GM19463 (cell line): ENCODE measurements at regions not wholly inside any gene's neighbourhood (a gene's known extent, or its start where the extent isn't known, plus 50 kb on each side); places are given as distances from the start of the nearest gene placed in this dataset.
"Not testable (repeated sequence)": the region's sequence is repeated elsewhere in the genome, so short reads cannot be mapped to it uniquely, and the experiment has no call there.

Experiments used
- ATAC-seq: cut with Tn5 transposase; IDR thresholded peaks from one replicate; pipeline ENCODE4 v1.9.1; 2021; ENCODE audit warnings: mild to moderate bottlenecking, moderate library complexity; ENCODE audit not compliant: unreplicated experiment

- not testable (repeated sequence) for ATAC-seq
Observed at GRCh38 chr4:75192182-75192581, 259.3 kb downstream of the PARM1 start.

GRCh38 chr4:75189711-75190335 lies 256.9 kb downstream of the PARM1 start:
- no peak for ATAC-seq

DNA sequence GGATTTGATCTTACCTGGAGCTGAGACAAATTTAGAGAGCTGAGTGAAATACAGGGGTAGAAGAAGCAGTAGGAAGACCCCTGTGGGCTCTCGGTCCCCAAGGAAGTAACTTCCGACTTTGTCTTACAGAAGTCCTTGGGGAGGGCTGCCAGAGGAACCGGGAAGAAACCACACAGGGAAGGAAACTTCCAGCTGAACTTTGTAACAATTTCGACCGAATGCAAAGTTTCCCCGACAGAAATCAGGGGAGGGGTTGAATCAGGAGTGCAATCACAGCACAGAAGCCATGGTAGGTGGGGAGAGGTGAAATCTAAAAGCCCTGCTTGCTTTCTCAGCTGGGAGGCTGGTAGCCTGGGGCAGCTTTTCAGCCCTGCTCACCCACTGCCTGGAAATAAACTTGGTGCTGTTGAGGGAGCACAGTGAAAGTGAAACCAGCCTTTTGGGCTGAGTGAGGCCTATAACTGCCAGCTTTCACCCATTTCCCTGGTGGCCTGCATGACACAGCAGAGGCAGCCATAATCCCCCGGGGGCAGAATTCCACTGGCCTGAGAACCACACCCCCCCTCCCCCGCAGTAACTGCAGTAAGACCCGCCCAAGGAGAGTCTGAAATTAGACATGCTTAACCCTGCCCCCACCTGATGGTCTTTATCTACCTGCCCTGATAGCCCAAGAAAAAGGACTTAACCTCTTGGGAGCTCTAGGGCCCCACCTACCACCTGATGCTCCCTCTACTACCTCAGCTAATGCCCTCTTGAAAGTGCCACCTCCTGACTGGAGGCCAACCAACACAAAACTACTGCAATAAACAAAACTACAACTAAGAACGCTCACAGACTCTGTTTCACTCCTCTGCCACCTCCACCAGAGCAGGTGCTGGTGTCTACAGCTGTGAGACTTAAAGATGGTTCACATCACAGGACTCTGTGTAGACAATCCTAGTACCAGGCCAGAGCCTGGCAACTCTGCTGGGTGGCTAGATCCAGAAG lies 248.2 kb downstream of the PARM1 start:
- peak; percentile 94 for ATAC-seq

- no peak for ATAC-seq
Observed at GRCh38 chr4:75180217-75180616, 247.3 kb downstream of the PARM1 start.

- ATAC-seq = no peak
Observed at GRCh38 chr4:75179510-75179909, 246.6 kb downstream of the PARM1 start.

- peak; percentile 94 for ATAC-seq
Observed at GRCh38 chr4:75172551-75172950, 239.6 kb downstream of the PARM1 start.

GRCh38 chr4:75169427-75169826 lies 236.5 kb downstream of the PARM1 start:
- ATAC-seq = no peak

DNA sequence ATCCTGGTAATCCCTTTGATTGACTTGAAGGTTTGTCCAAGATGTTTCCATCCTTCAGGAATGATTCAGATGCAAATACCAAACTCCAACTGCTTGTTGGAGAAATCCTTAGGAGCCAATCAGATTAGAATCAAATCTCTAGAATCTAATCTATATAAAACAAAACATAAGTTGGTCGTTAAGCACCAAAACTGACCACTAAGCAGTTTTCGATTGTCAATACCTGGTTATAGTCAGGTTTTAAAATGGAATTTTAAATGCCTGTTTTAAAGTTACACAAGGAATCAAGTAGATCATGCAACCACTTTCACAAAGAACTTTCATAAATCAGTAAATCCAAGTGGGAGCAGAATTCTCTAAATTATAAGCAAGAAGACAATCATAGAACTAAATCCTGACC lies 236.1 kb downstream of the PARM1 start:
- no peak for ATAC-seq

DNA sequence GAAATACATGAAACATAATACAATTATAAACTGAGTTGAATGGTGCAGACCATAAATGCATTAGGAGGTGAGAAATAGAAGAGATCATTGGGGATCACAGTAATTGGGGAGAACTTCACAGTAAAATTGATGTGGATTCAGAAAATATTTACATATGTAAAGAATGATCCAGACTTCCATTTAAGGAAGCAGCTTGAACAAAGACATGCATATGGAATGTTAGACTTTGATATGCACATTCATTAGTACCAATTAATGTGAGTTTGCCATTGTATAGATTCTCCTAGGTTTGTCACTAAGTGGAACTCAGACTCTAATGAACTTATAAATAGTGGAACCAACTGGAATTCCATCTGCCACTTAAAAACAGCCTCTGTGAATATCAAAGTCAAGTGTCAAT lies 235.6 kb downstream of the PARM1 start:
- ATAC-seq = no peak

- ATAC-seq = not testable (repeated sequence)
Observed at GRCh38 chr4:75165100-75165499, 232.2 kb downstream of the PARM1 start.

DNA sequence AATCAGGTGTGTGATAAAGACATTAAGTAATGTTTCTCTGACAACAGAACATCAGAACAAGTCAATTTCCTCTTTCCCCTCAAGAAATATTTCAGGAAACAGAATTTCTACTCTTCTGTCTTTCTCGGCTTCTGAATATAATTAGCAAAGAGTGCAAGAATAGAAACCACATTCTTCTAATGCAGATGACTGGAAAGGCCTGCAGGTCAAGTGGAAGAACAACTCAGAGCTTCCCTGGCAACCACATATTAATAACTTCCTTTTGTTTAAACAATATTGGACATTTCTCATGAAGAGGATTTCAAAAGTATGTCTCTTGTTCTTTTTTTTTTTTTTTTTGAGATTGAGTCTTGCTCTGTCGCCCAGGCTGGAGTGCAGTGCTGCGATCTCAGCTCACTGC lies 225.5 kb downstream of the PARM1 start:
- no peak for ATAC-seq

DNA sequence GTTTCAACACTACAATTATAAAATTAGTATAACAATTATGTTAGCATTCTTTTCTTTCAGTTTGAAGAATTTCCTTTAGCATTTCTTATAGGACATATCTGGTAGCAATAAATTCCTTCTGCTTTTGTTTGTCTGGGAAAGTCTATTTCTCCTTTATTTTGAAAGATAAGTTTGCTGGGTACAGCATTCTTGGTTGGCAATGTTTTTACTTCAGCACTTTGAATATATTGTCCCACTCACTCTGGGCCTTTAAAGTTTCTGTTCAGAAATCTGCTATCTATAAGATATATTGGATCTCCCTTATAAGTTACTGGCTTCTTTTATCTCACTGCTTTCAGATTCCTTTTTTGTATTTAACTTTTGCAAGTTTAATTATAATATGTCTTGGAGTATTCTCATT lies 222.1 kb downstream of the PARM1 start:
- no peak for ATAC-seq

- ATAC-seq = no peak
Observed at GRCh38 chr4:75146223-75146622, 213.3 kb downstream of the PARM1 start.

DNA sequence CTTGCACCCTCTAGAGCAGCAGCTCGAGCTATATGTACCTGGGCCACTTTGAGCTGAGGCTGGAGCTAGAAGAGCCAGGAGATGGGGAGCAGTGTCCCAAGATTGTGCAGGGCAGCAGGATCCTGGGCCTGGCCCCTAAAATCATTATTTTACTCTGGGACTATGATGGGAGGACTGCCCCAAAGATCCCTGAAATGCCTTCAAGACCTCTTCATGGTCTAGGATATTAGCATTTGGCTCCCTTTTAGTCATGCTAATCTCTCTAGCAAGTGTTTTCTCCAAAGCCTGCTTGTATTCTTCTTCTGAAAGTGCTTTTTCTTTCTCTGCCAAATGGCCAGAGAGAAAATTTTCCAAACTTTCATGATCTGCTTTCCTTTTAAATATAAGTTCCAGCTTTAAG lies 211.6 kb downstream of the PARM1 start:
- no peak for ATAC-seq

DNA sequence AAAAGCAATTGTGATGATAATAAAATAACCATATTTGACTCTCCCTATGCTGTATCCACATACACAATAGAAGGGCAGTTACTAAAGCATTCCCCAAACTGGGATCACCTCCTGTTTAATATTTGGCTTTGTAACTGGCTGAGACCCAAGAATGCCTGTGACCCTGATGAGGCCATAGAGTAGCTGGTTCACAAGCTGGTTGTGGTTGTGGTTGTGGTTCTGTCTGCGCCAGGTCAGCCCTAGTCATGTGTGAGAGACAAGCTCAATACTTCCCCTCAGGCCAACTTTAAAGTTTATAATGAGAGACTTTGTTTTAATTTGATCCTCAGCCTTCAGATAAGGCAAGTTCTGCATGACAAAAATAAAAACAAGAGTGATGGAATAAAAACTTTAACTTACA lies 209.9 kb downstream of the PARM1 start:
- ATAC-seq = no peak

DNA sequence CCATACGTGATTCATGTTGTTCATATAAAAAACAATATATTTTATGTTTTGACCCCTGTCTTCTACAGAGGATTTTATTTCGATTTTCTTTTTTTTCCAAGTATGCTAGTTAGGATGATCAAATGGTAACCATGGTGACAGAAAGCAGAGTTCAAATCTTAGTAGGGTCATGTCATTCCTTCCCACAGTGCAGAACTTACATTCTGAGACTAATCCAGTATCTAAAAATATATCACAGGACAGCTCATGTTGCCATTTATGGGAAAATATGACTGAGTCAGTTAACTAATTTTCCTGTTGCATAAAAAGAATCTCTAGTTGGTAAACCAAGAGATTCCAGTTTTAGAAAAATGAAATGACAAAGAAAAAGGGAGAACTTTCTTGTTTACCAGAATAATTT lies 209.5 kb downstream of the PARM1 start:
- no peak for ATAC-seq

DNA sequence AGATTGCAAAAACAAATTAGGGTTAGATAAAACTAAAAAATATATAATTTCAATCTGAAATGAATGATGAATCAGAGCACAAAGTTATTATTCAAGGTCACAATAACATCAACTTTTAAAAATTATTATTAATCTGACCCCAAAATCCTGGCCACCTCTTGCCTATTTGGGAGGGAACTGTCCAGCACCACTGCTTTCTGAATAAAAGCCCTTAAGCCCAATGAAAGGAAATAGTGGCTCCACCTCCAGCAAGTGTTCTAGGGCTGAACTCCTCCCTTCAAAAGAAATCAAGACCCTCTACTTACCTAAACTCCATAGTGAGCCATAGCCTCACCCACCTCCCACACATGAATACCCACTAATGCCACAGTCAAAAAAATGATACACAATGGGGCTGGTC lies 208.2 kb downstream of the PARM1 start:
- ATAC-seq = no peak

DNA sequence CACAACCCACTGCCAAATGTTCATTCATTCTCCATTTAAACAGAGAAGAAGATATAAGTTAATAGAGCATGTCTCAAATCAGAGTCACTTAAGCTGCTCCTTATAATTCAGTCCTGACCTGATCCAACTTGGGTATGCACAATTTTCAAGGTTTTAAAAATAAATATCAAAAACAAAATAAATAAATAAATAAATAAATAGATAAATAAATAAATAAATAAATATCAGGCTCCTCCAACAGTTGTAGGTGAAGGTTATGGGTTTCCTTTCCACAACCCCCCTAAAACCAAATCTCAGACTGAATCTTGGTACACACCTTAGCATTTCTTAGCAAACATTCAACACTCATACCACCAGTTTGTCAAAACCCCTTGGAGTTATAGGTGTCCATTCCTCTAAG lies 204.4 kb downstream of the PARM1 start:
- ATAC-seq = no peak

GRCh38 chr4:75135068-75135825 lies 202.3 kb downstream of the PARM1 start:
- peak; percentile 58 for ATAC-seq

GRCh38 chr4:75126870-75127269 lies 194.0 kb downstream of the PARM1 start:
- ATAC-seq = not testable (repeated sequence)

- no peak for ATAC-seq
Observed at GRCh38 chr4:75126058-75126457, 193.1 kb downstream of the PARM1 start.
